Psoas muscle (tissue), 7 donors: ENCODE measurements at regions not wholly inside any gene's neighbourhood (a gene's known extent, or its start where the extent isn't known, plus 50 kb on each side); places are given as distances from the start of the nearest gene placed in this dataset.
"Not testable (repeated sequence)": the region's sequence is repeated elsewhere in the genome, so short reads cannot be mapped to it uniquely, and the experiment has no call there.

ENCODE experiments used
- ATAC-seq, 4 donors: fragments of 200-7000 bp; cut with Tn5 transposase; one replicate each; pipeline ENCODE4 v1.9.1; 2020; ENCODE audit warnings: moderate library complexity in 3 of 4, mild to moderate bottlenecking in 2 of 4
- DNase-seq, 2 donors: peaks; one replicate each; pipeline ENCODE4 v3.0.0-alpha.2; 2020
- H3K27ac ChIP-seq: fragments of 200-600 bp; one replicate; pipeline ENCODE4 v1.8.0; 2022
- H3K27me3 ChIP-seq, 3 donors: fragments of 200-600 bp in 1 of 3; one replicate each; pipeline versions ENCODE4 v1.6.1 to v1.8.0; 2013 to 2022; ENCODE audit warnings: low read length in 2 of 3, mild to moderate bottlenecking in 2 of 3, moderate library complexity in 1 of 3; ENCODE audit not compliant: insufficient read depth in 3 of 3
- H3K36me3 ChIP-seq, 2 donors: fragments of 200-600 bp in 1 of 2; one replicate each; pipeline versions ENCODE4 v1.6.1 to v1.8.0; 2013 to 2022; ENCODE audit warnings: low read depth in 1 of 2, mild to moderate bottlenecking in 1 of 2, moderate library complexity in 1 of 2; ENCODE audit not compliant: insufficient read depth in 1 of 2
- H3K4me1 ChIP-seq: fragments of 200-600 bp; one replicate; pipeline ENCODE4 v1.8.0; 2022
- H3K4me3 ChIP-seq: fragments of 200-600 bp; one replicate; pipeline ENCODE4 v1.8.0; 2022; ENCODE audit warnings: mild to moderate bottlenecking
- H3K9me3 ChIP-seq: fragments of 200-600 bp; one replicate; pipeline ENCODE4 v1.8.0; 2022
- CTCF ChIP-seq: fragments of 200-600 bp; IDR thresholded peaks from one replicate; pipeline ENCODE4 v1.8.0; 2022; ENCODE audit warnings: antibody characterized with exemption
- WGBS, 3 donors: extraction: QIAGEN DNeasy Blood & Tissue Kit; methylation state at CpG; one replicate each; pipeline versions ENCODE4 v1.1.6 to v1.1.7; 2013; 5-methylcytosine and 5-hydroxymethylcytosine counted together
- intact Hi-C, 2 donors: fragments of 100-400 bp; cut with DNase I; formaldehyde crosslinking; loops; one replicate each; pipeline versions ENCODE4 v1.11.0 to v1.14.2; 2022
- donor health status: healthy with polysubstance abuse.
- donor health status: DM: no; HTN: no; CAD: no; lungs with moderate emphysema.
- donor health status: Bipolar disorder and iron deficiency.
- donor health status: healthy.
- donor health status: DM: yes; HTN: yes; CAD: no.
- donor health status: DM: no; HTN: no; CAD: no.
- donor health status: DM: yes; HTN: yes; CAD: no.

- intact Hi-C loops = no loop called here
- H3K36me3 ChIP-seq = no peaks in the 10 kb centered on the region
- H3K27ac ChIP-seq = no peak overlapping the region
- no peaks in the 10 kb centered on the region for H3K9me3 ChIP-seq
- TF ChIP-seq CTCF = no peak
- H3K27me3 ChIP-seq = no peaks in the 10 kb centered on the region
- no peaks in the 10 kb centered on the region for H3K4me1 ChIP-seq
- WGBS, 3 donors = 85 to 94% (median 87%) methylated on average over 1 of the region's 1 CpG
- ATAC-seq = no peak
- DNase-seq = no peak
- H3K4me3 ChIP-seq = no peak overlapping the region
Observed at GRCh38 chr6:141830530-141830929, 302.2 kb upstream of the GJE1 start.

- WGBS, 3 donors = 49 to 57% (median 56%) methylated on average over 4 of the region's 4 CpGs
- no peak for TF ChIP-seq CTCF
Observed at GRCh38 chr6:141829566-141830360, 303.0 kb upstream of the GJE1 start.

GRCh38 chr6:141824350-141824749 lies 308.4 kb upstream of the GJE1 start:
- no peaks in the 10 kb centered on the region for H3K4me1 ChIP-seq
- TF ChIP-seq CTCF = no peak
- DNase-seq = no peak
- H3K27ac ChIP-seq = no peak overlapping the region
- no peaks in the 10 kb centered on the region for H3K27me3 ChIP-seq
- intact Hi-C loops = no loop called here
- no peaks in the 10 kb centered on the region for H3K9me3 ChIP-seq
- H3K36me3 ChIP-seq = no peaks in the 10 kb centered on the region
- WGBS, 3 donors = 74 to 86% (median 82%) methylated on average over 1 of the region's 1 CpG
- no peak for ATAC-seq
- H3K4me3 ChIP-seq = no peak overlapping the region

More at GRCh38 chr6:141829566-141830360, 303.0 kb upstream of the GJE1 start:
- Histone ChIP-seq H3K27ac (no peak overlapping the region), H3K9me3 (no peaks in the 10 kb centered on the region), H3K4me3 (no peak overlapping the region), H3K4me1 (no peaks in the 10 kb centered on the region), H3K36me3 (no peaks in the 10 kb centered on the region), H3K27me3 (no peaks in the 10 kb centered on the region)
- intact Hi-C loops = no loop called here
- no peak for ATAC-seq
- DNase-seq = no peak

GRCh38 chr6:141815039-141815438 lies 317.7 kb upstream of the GJE1 start:
- H3K4me1 ChIP-seq, H3K4me3 ChIP-seq, H3K36me3 ChIP-seq, DNase-seq, H3K9me3 ChIP-seq, H3K27ac ChIP-seq, ATAC-seq, H3K27me3 ChIP-seq, intact Hi-C loops: not testable (repeated sequence)
- 94 to 95% (median 94%) methylated on average over 15 to 16 of the region's 16 CpGs for WGBS, 3 donors

- H3K9me3 ChIP-seq = no peaks in the 10 kb centered on the region
- WGBS, 3 donors = 18 to 21% (median 19%) methylated on average over 2 of the region's 2 CpGs
- no peak for TF ChIP-seq CTCF
- no peak for ATAC-seq
- DNase-seq = no peak
- no peaks in the 10 kb centered on the region for H3K27me3 ChIP-seq
- no peak overlapping the region for H3K27ac ChIP-seq
- H3K4me1 ChIP-seq = no peaks in the 10 kb centered on the region
- H3K4me3 ChIP-seq = no peak overlapping the region
- intact Hi-C loops = no loop called here
- H3K36me3 ChIP-seq = no peaks in the 10 kb centered on the region
Observed at GRCh38 chr6:141809901-141810300, 322.8 kb upstream of the GJE1 start.
